Suprapubic skin (tissue), 4 donors: ENCODE measurements at regions not wholly inside any gene's neighbourhood (a gene's known extent, or its start where the extent isn't known, plus 50 kb on each side); places are given as distances from the start of the nearest gene placed in this dataset.

Experiments
- DNase-seq, 2 donors: peaks; one replicate each; pipeline ENCODE4 v3.0.0-alpha.2; 2019; ENCODE audit warnings: low spot score in 2 of 2
- H3K27ac ChIP-seq: fragments of 200-600 bp; sonication (generic); one replicate; pipeline ENCODE4 v1.5.1; 2019
- H3K27me3 ChIP-seq: fragments of 200-600 bp; sonication (generic); one replicate; pipeline ENCODE4 v1.5.1; 2019
- H3K36me3 ChIP-seq: fragments of 200-600 bp; sonication (generic); one replicate; pipeline ENCODE4 v1.5.1; 2019
- H3K4me1 ChIP-seq: fragments of 200-600 bp; sonication (generic); one replicate; pipeline ENCODE4 v1.5.1; 2019
- H3K4me3 ChIP-seq: fragments of 200-600 bp; sonication (generic); one replicate; pipeline ENCODE4 v1.5.1; 2019; ENCODE audit warnings: mild to moderate bottlenecking
- H3K9me3 ChIP-seq: fragments of 200-600 bp; sonication (generic); one replicate; pipeline ENCODE4 v1.5.1; 2019
- CTCF ChIP-seq, 2 donors: fragments of 200-600 bp in 1 of 2; fragments of 450-650 bp in 1 of 2; sonication (generic) in 1 of 2; IDR thresholded peaks; one replicate each; pipeline ENCODE4 v1.5.1; 2016 to 2019; ENCODE audit warnings: antibody characterized with exemption in 2 of 2, mild to moderate bottlenecking in 1 of 2, moderate library complexity in 1 of 2
- EP300 ChIP-seq: sonication (generic); formaldehyde crosslinking; IDR thresholded peaks from one replicate; pipeline ENCODE4 v1.6.1; 2017; ENCODE audit warnings: antibody characterized with exemption
- POLR2A ChIP-seq, 2 donors: fragments of 450-650 bp; IDR thresholded peaks; one replicate each; pipeline ENCODE4 v1.6.1; 2017; ENCODE audit warnings: antibody characterized with exemption in 2 of 2, mild to moderate bottlenecking in 2 of 2, moderate library complexity in 2 of 2
- POLR2AphosphoS5 ChIP-seq, 3 donors: sonication (generic); formaldehyde crosslinking; IDR thresholded peaks; one replicate each; pipeline ENCODE4 v1.6.1; 2017; ENCODE audit warnings: antibody characterized with exemption in 3 of 3
- WGBS: methylation state at CpG from one replicate; pipeline ENCODE4 v1.1.5; 2018; 5-methylcytosine and 5-hydroxymethylcytosine counted together

- WGBS: 45% methylated on average over 1 of the region's 1 CpG
- TF ChIP-seq EP300 (no peak), POLR2AphosphoS5 (IDR thresholded peaks at IDR 0.05) (no peak), POLR2A (IDR thresholded peaks at IDR 0.05) (no peak), CTCF (IDR thresholded peaks at IDR 0.05) (no peak)
- no peak for DNase-seq
Observed at GRCh38 chr9:73701415-73702057, 549.9 kb downstream of the ANXA1 start.

DNA sequence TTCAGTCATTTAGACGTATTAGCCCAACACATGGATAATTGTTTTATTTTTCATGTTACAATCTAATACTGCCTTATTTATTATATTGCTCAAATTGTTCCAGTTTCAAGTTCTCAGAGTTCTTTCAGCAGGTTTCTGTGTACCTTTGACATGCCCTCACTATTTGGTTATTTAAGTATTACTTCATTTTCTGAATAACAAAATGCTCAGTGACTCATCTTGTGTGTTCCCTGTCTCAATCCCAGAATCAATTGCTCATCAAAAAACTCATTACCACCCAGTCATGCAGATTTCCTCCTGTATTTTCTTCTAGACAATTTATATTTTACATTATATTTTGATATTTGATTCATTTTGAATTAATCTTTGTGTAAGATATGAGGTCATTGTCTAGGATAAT is 562.6 kb downstream of the ANXA1 start:
- 70% methylated on average over 1 of the region's 1 CpG for WGBS
- Histone ChIP-seq H3K4me3 (no peak overlapping the region), H3K9me3 (no peaks in the 10 kb centered on the region), H3K4me1 (no peaks in the 10 kb centered on the region), H3K27me3 (no peaks in the 10 kb centered on the region), H3K36me3 (no peaks in the 10 kb centered on the region), H3K27ac (no peak overlapping the region)
- TF ChIP-seq EP300 (no peak), POLR2AphosphoS5 (IDR thresholded peaks at IDR 0.05) (no peak), POLR2A (IDR thresholded peaks at IDR 0.05) (no peak), CTCF (IDR thresholded peaks at IDR 0.05) (no peak)
- no peak for DNase-seq

More at GRCh38 chr9:73701415-73702057, 549.9 kb downstream of the ANXA1 start:
- Histone ChIP-seq H3K9me3 (no peaks in the 10 kb centered on the region), H3K4me1 (no peaks in the 10 kb centered on the region), H3K36me3 (no peaks in the 10 kb centered on the region), H3K4me3 (no peak overlapping the region), H3K27ac (no peak overlapping the region), H3K27me3 (no peaks in the 10 kb centered on the region)

DNA sequence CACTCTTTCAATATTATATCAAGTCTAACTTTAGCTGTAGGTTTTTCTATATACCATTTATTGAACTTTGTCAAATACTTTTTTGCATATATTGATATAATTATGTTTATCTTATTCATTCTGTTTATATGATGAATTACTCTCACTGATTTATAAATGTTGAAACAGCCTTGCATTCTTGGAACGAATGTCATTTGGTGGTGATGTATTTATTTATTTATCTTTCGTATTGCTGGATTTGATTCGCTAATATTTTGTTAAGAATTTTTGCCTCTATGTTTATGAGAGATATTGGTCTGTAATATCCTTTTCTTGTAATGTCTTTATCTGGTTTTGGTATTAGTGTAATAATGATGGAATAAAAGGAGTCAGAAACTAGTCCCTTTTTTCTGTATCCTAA is 563.9 kb downstream of the ANXA1 start:
- DNase-seq: no peak
- Histone ChIP-seq H3K4me1 (no peaks in the 10 kb centered on the region), H3K9me3 (no peaks in the 10 kb centered on the region), H3K4me3 (no peak overlapping the region), H3K27ac (no peak overlapping the region), H3K27me3 (no peaks in the 10 kb centered on the region), H3K36me3 (no peaks in the 10 kb centered on the region)
- no peak for TF ChIP-seq EP300
- WGBS: 93% methylated on average over 3 of the region's 3 CpGs

DNA sequence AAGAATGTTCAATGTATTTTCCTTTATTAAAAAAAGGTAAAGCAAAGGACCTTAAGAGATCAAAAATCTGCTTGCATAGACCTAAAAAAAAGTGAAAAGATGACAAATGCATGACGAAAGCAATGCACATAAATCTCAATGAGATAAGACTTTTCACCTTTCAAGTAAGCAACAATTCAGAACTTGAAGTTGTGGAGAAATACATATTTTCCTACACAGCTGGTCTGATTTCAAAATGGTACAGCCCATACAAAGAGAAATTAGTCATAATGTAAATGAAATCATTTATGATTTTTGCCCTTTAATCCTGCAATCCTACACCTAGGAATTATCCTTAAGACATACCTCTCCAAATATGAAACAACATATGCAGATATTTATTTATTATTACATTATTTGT is 568.0 kb downstream of the ANXA1 start:
- WGBS: 43% methylated on average over 1 of the region's 1 CpG
- TF ChIP-seq POLR2AphosphoS5 (IDR thresholded peaks at IDR 0.05) (no peak), CTCF (IDR thresholded peaks at IDR 0.05) (no peak), POLR2A (IDR thresholded peaks at IDR 0.05) (no peak), EP300 (no peak)
- H3K27me3 ChIP-seq: no peaks in the 10 kb centered on the region
- H3K4me3 ChIP-seq: no peak overlapping the region
- H3K9me3 ChIP-seq: no peaks in the 10 kb centered on the region
- no peak overlapping the region for H3K27ac ChIP-seq
- DNase-seq: no peak
- H3K4me1 ChIP-seq: no peaks in the 10 kb centered on the region
- no peaks in the 10 kb centered on the region for H3K36me3 ChIP-seq

- no peak overlapping the region for H3K4me3 ChIP-seq
- no peaks in the 10 kb centered on the region for H3K27me3 ChIP-seq
- TF ChIP-seq EP300 (no peak), CTCF (IDR thresholded peaks at IDR 0.05) (no peak), POLR2A (IDR thresholded peaks at IDR 0.05) (no peak), POLR2AphosphoS5 (IDR thresholded peaks at IDR 0.05) (no peak)
- no peak for DNase-seq
- no peaks in the 10 kb centered on the region for H3K9me3 ChIP-seq
- no peak overlapping the region for H3K27ac ChIP-seq
- H3K4me1 ChIP-seq: no peaks in the 10 kb centered on the region
- WGBS: 74% methylated on average over 4 of the region's 4 CpGs
- H3K36me3 ChIP-seq: no peaks in the 10 kb centered on the region
Observed at GRCh38 chr9:73720601-73721000, 568.9 kb downstream of the ANXA1 start.

DNA sequence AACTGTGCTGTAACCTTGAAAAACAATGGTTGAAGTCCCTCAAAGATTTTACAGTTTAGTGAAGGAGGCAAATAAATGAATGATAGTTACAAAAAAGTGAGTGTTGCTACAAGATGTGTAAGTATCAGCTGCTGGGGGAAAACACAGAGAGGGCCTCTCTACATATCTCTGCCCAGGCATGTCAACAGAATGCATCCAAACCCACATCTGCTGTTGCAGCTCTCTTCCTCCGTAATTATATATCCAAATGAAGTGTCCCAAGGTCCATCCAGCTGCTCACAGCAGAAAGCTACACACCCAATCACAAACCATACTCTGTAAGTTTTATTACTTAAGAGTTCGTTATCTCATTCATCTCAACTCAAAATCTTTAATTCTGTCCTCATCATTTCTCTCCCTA is 584.6 kb downstream of the ANXA1 start:
- Histone ChIP-seq H3K27ac (no peak overlapping the region), H3K36me3 (no peaks in the 10 kb centered on the region), H3K4me1 (no peaks in the 10 kb centered on the region), H3K27me3 (no peaks in the 10 kb centered on the region), H3K4me3 (no peak overlapping the region), H3K9me3 (no peaks in the 10 kb centered on the region)
- WGBS: 51% methylated on average over 2 of the region's 2 CpGs
- TF ChIP-seq POLR2AphosphoS5 (IDR thresholded peaks at IDR 0.05) (no peak), CTCF (IDR thresholded peaks at IDR 0.05) (no peak), POLR2A (IDR thresholded peaks at IDR 0.05) (no peak), EP300 (no peak)
- no peak for DNase-seq
